ENCODE measurements at regions not wholly inside any gene's neighbourhood (a gene's known extent, or its start where the extent isn't known, plus 50 kb on each side); places are given as distances from the start of the nearest gene placed in this dataset.

DNA sequence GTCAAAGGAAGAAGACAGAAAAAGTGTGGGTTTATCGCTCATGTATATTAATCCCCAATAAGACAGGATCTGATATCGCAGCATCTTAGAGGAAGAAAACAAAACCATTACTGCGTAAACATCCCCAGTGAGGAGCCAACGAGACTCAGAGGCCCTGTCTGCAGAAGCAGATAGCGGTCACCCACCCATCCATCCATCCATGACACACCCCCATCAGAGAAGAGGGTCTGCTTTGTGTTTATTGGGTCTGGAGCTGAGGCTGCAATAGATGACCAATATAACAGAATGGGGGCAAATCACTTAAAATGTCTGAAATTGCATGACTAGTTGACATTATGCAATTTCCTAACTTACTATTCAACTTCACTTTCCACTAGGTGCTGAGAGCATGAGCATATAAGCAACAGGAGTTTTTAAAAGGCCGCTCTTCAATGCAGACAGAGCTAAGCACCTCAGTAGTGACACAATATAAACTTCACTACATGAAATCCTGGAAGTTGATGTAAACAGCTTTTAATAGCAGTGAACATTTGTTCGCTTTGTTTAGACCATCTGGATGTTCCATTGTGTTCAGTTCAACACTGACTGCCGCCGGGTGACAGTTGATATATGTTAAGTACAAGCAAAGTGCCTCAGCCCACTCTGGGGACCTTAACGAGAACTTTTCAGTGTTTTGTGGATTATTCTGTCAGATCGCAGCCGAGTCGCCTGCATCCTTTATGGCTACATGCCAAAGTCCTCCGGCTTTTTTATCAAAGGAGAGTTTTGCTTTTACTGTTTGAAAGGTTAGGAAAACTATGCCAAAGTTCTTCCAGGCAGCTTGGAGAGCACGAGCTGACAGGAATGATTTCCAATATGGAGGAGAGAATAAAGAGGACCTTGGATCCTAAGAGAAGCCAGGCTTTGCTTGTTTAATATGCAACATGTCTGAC, 167.5 kb downstream of the ZNF281 start:
- H3K9me3 ChIP-seq (ENCODE audit: insufficient read depth, low read depth, low read length), result no peaks in the 10 kb centered on the region
- H3K4me3 Mint-ChIP-seq (ENCODE audit: unreplicated experiment), result no peak overlapping the region
- H2AFZ ChIP-seq (ENCODE audit: low read depth, low read length), result peak overlapping the region; percentile 76
- H3K9ac ChIP-seq (ENCODE audit: low read length), result peak overlapping the region; percentile 3
- no peaks in the 10 kb centered on the region for H3K79me2 ChIP-seq (ENCODE audit: insufficient read depth, low read length)
- peaks cover 2% of the 10 kb centered on the region for H3K9me3 Mint-ChIP-seq (ENCODE audit: unreplicated experiment)
- H3K27ac Mint-ChIP-seq (ENCODE audit: unreplicated experiment), result no peak overlapping the region
- no peaks in the 10 kb centered on the region for H3K36me3 ChIP-seq (ENCODE audit: insufficient read depth, low read length)
- H3K4me2 ChIP-seq (ENCODE audit: low read length), result peak overlapping the region; percentile 82
- no peak overlapping the region for H3K27ac ChIP-seq (ENCODE audit: low read depth, low read length)
- H4K20me1 ChIP-seq (ENCODE audit: insufficient read depth, low read length), result no peaks in the 10 kb centered on the region
- TF ChIP-seq, protein P1, sequence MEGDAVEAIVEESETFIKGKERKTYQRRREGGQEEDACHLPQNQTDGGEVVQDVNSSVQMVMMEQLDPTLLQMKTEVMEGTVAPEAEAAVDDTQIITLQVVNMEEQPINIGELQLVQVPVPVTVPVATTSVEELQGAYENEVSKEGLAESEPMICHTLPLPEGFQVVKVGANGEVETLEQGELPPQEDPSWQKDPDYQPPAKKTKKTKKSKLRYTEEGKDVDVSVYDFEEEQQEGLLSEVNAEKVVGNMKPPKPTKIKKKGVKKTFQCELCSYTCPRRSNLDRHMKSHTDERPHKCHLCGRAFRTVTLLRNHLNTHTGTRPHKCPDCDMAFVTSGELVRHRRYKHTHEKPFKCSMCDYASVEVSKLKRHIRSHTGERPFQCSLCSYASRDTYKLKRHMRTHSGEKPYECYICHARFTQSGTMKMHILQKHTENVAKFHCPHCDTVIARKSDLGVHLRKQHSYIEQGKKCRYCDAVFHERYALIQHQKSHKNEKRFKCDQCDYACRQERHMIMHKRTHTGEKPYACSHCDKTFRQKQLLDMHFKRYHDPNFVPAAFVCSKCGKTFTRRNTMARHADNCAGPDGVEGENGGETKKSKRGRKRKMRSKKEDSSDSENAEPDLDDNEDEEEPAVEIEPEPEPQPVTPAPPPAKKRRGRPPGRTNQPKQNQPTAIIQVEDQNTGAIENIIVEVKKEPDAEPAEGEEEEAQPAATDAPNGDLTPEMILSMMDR (IDR thresholded peaks at IDR 0.05; ENCODE audit: insufficient read depth, low read depth, low read length), result no peak
- TF ChIP-seq EZH2 (IDR thresholded peaks at IDR 0.05; ENCODE audit: insufficient read depth, low read length), result no peak
- H3K4me3 ChIP-seq (ENCODE audit: insufficient read depth, low read depth, low read length), result peak overlapping the region; percentile 52
- no peaks in the 10 kb centered on the region for H3K27me3 ChIP-seq (ENCODE audit: insufficient read depth, low read length)
- DNase-seq (ENCODE audit: low read depth) (no peak), FAIRE-seq (no peak)
- no peaks in the 10 kb centered on the region for H3K4me1 Mint-ChIP-seq (ENCODE audit: low read depth, unreplicated experiment)
- no peaks in the 10 kb centered on the region for H3K36me3 Mint-ChIP-seq (ENCODE audit: low read depth, unreplicated experiment)
- no peaks in the 10 kb centered on the region for H3K4me1 ChIP-seq (ENCODE audit: insufficient read depth, low read length)
- no peaks in the 10 kb centered on the region for H3K27me3 Mint-ChIP-seq (ENCODE audit: low read depth, unreplicated experiment)

DNA sequence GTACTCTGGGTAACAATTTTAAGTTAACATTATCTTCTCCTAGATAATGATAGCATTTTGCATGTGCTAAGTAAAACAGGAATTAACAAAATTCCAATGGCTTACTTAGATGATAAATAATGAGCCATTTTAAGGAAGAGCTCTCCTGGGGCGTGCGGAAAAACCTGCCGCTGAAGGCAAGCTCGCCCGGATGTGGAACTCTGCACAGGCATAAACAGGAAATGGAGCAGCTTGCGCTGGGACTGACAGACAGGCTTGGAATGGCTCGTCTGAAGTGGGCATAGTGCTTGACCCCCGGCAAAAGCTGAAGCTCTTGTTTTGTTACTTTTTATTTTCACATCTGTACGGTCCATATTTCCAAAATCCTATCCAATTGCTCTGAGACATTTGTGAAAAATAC, 169.2 kb downstream of the ZNF281 start:
- Mint-ChIP-seq H3K27ac (ENCODE audit: unreplicated experiment) (no peak overlapping the region), H3K27me3 (ENCODE audit: low read depth, unreplicated experiment) (no peaks in the 10 kb centered on the region), H3K4me1 (ENCODE audit: low read depth, unreplicated experiment) (no peaks in the 10 kb centered on the region), H3K36me3 (ENCODE audit: low read depth, unreplicated experiment) (no peaks in the 10 kb centered on the region), H3K4me3 (ENCODE audit: unreplicated experiment) (no peak overlapping the region), H3K9me3 (ENCODE audit: unreplicated experiment) (peaks cover 2% of the 10 kb centered on the region)
- H3K79me2 ChIP-seq (ENCODE audit: insufficient read depth, low read length), result no peaks in the 10 kb centered on the region
- H3K4me1 ChIP-seq (ENCODE audit: insufficient read depth, low read length), result no peaks in the 10 kb centered on the region
- no peaks in the 10 kb centered on the region for H3K9me3 ChIP-seq (ENCODE audit: insufficient read depth, low read depth, low read length)
- H3K36me3 ChIP-seq (ENCODE audit: insufficient read depth, low read length), result no peaks in the 10 kb centered on the region
- DNase-seq (ENCODE audit: low read depth), result no peak
- peak overlapping the region; percentile 21 for H3K4me2 ChIP-seq (ENCODE audit: low read length)
- TF ChIP-seq EZH2 (IDR thresholded peaks at IDR 0.05; ENCODE audit: insufficient read depth, low read length), result no peak
- TF ChIP-seq, protein P1 (IDR thresholded peaks at IDR 0.05; ENCODE audit: insufficient read depth, low read depth, low read length), result no peak
- no peaks in the 10 kb centered on the region for H3K27me3 ChIP-seq (ENCODE audit: insufficient read depth, low read length)
- no peak overlapping the region for H3K4me3 ChIP-seq (ENCODE audit: insufficient read depth, low read depth, low read length)
- peak overlapping the region; percentile 12 for H2AFZ ChIP-seq (ENCODE audit: low read depth, low read length)
- no peak for FAIRE-seq
- no peaks in the 10 kb centered on the region for H4K20me1 ChIP-seq (ENCODE audit: insufficient read depth, low read length)
- H3K27ac ChIP-seq (ENCODE audit: low read depth, low read length), result no peak overlapping the region
- H3K9ac ChIP-seq (ENCODE audit: low read length), result no peak overlapping the region

- H3K4me3 ChIP-seq (ENCODE audit: insufficient read depth, low read depth, low read length), result no peak overlapping the region
- no peak overlapping the region for H3K9ac ChIP-seq (ENCODE audit: low read length)
- no peak overlapping the region for H3K4me2 ChIP-seq (ENCODE audit: low read length)
- no peaks in the 10 kb centered on the region for H3K36me3 ChIP-seq (ENCODE audit: insufficient read depth, low read length)
- Mint-ChIP-seq H3K4me1 (ENCODE audit: low read depth, unreplicated experiment) (peaks cover 6% of the 10 kb centered on the region), H3K27ac (ENCODE audit: unreplicated experiment) (no peak overlapping the region), H3K36me3 (ENCODE audit: low read depth, unreplicated experiment) (no peaks in the 10 kb centered on the region), H3K4me3 (ENCODE audit: unreplicated experiment) (no peak overlapping the region), H3K27me3 (ENCODE audit: low read depth, unreplicated experiment) (no peaks in the 10 kb centered on the region), H3K9me3 (ENCODE audit: unreplicated experiment) (peaks cover 6% of the 10 kb centered on the region)
- no peaks in the 10 kb centered on the region for H4K20me1 ChIP-seq (ENCODE audit: insufficient read depth, low read length)
- no peak for DNase-seq (ENCODE audit: low read depth)
- H2AFZ ChIP-seq (ENCODE audit: low read depth, low read length), result no peak overlapping the region
- FAIRE-seq, result no peak
- H3K27me3 ChIP-seq (ENCODE audit: insufficient read depth, low read length), result no peaks in the 10 kb centered on the region
- no peaks in the 10 kb centered on the region for H3K79me2 ChIP-seq (ENCODE audit: insufficient read depth, low read length)
- TF ChIP-seq, protein P1 (IDR thresholded peaks at IDR 0.05; ENCODE audit: insufficient read depth, low read depth, low read length), result no peak
- no peak for TF ChIP-seq EZH2 (IDR thresholded peaks at IDR 0.05; ENCODE audit: insufficient read depth, low read length)
- no peak overlapping the region for H3K27ac ChIP-seq (ENCODE audit: low read depth, low read length)
- H3K4me1 ChIP-seq (ENCODE audit: insufficient read depth, low read length), result peaks cover 7% of the 10 kb centered on the region
- no peaks in the 10 kb centered on the region for H3K9me3 ChIP-seq (ENCODE audit: insufficient read depth, low read depth, low read length)
Measured at GRCh38 chr1:200238311-200238710, 171.5 kb downstream of the ZNF281 start.

Data from astrocyte (in vitro differentiated cells and primary cell).